ENCODE measurements at regions not wholly inside any gene's neighbourhood (a gene's known extent, or its start where the extent isn't known, plus 50 kb on each side); places are given as distances from the start of the nearest gene placed in this dataset.
"Not testable (repeated sequence)": the region's sequence is repeated elsewhere in the genome, so short reads cannot be mapped to it uniquely, and the experiment has no call there.

- no peak overlapping the region for H2AFZ ChIP-seq (ENCODE audit: low read depth, low read length)
- no peak overlapping the region for H3K4me3 ChIP-seq (replicated peaks in 1 of 3; ENCODE audit: insufficient read depth in 1 of 3, low read depth in 1 of 3, low read length in 3 of 3)
- no TSS peak for BruUV-seq (replicated peaks)
- H3K4me1 ChIP-seq (ENCODE audit: control insufficient read depth, extremely low read depth, insufficient read depth, low read length) = peaks cover 34% of the 10 kb centered on the region
- H3K9me3 ChIP-seq (replicated peaks; ENCODE audit: control insufficient read depth, insufficient read depth, low read length) = no peaks in the 10 kb centered on the region
- DNase-seq (ENCODE audit: low read depth, low spot score) (no peak), FAIRE-seq (no peak)
- no peaks in the 10 kb centered on the region for H3K27me3 ChIP-seq (ENCODE audit: control insufficient read depth in 2 of 2, insufficient read depth in 2 of 2, low read length in 2 of 2)
- no peaks in the 10 kb centered on the region for H3K9me1 ChIP-seq (replicated peaks; ENCODE audit: control insufficient read depth, extremely low read depth, insufficient read depth, low read length)
- H3K4me2 ChIP-seq (ENCODE audit: insufficient read depth, low read length) = no peak overlapping the region
- no peak overlapping the region for H3K9ac ChIP-seq (replicated peaks; ENCODE audit: extremely low read depth, insufficient read depth, low read length)
- H3K79me2 ChIP-seq (ENCODE audit: control insufficient read depth, insufficient read depth, low read length) = no peaks in the 10 kb centered on the region
- H4K20me1 ChIP-seq (replicated peaks; ENCODE audit: control insufficient read depth, extremely low read depth, insufficient read depth, low read length) = no peaks in the 10 kb centered on the region
- ChIA-PET CTCF (interaction anchor here (1.1 to 1.2 kb wide), 2 partner anchors 9 to 27 kb away, joined by 3 read pairs; no protein-coding TSS in a partner anchor), POLR2A (no interaction called here)
- TF ChIP-seq JUN (IDR thresholded peaks at IDR 0.05; ENCODE audit: borderline replicate concordance, insufficient read depth, insufficient read length, low read depth) (no peak), MYC (IDR thresholded peaks at IDR 0.05; ENCODE audit: low read depth, low read length) (no peak), POLR2A (IDR thresholded peaks at IDR 0.05; ENCODE audit: low read depth, low read length) (no peak), FOS (IDR thresholded peaks at IDR 0.05; ENCODE audit: borderline replicate concordance, insufficient read depth, low read length) (no peak), POLR2AphosphoS5 (IDR thresholded peaks at IDR 0.05; ENCODE audit: insufficient read depth, low read depth, low read length) (no peak), GATA2 (IDR thresholded peaks at IDR 0.05; ENCODE audit: insufficient read depth, insufficient read length, low read depth, low read length) (no peak), MAX (IDR thresholded peaks at IDR 0.05; ENCODE audit: insufficient read depth, insufficient read length) (no peak), EZH2 (IDR thresholded peaks at IDR 0.05; ENCODE audit: borderline replicate concordance, low read depth, low read length, severe bottlenecking) (no peak), CTCF (IDR thresholded peaks at IDR 0.05; ENCODE audit: extremely low read depth in 1 of 2, insufficient read depth in 1 of 2, low read depth in 1 of 2, low read length in 2 of 2) (no peak)
- no peak overlapping the region for H3K27ac ChIP-seq (ENCODE audit: insufficient read depth, low read depth, low read length)
- no peaks in the 10 kb centered on the region for H3K36me3 ChIP-seq (ENCODE audit: control insufficient read depth in 2 of 2, extremely low read depth in 1 of 2, insufficient read depth in 2 of 2, low read length in 2 of 2)
- intact Hi-C loops (cut with micrococcal nuclease) = no loop called here
- dilution Hi-C loops (cut with MboI; ENCODE audit: extremely low pct_ligation_motif_present, low sequenced_read_pairs) = no loop called here
These were observed 89.3 kb downstream of the MRPL14 start for GRCh38 chr6:44037847-44038542.

- H3K27ac ChIP-seq (ENCODE audit: insufficient read depth, low read depth, low read length); H3K4me2 ChIP-seq (ENCODE audit: insufficient read depth, low read length); H3K4me3 ChIP-seq (replicated peaks in 1 of 3; ENCODE audit: insufficient read depth in 1 of 3, low read depth in 1 of 3, low read length in 3 of 3); intact Hi-C loops (cut with micrococcal nuclease); H3K9ac ChIP-seq (replicated peaks; ENCODE audit: extremely low read depth, insufficient read depth, low read length); BruUV-seq (replicated peaks); H3K36me3 ChIP-seq (ENCODE audit: control insufficient read depth in 2 of 2, extremely low read depth in 1 of 2, insufficient read depth in 2 of 2, low read length in 2 of 2); H3K27me3 ChIP-seq (ENCODE audit: control insufficient read depth in 2 of 2, insufficient read depth in 2 of 2, low read length in 2 of 2); H4K20me1 ChIP-seq (replicated peaks; ENCODE audit: control insufficient read depth, extremely low read depth, insufficient read depth, low read length); FAIRE-seq; H3K9me3 ChIP-seq (replicated peaks; ENCODE audit: control insufficient read depth, insufficient read depth, low read length); H3K79me2 ChIP-seq (ENCODE audit: control insufficient read depth, insufficient read depth, low read length); H2AFZ ChIP-seq (ENCODE audit: low read depth, low read length); POLR2A ChIA-PET; H3K9me1 ChIP-seq (replicated peaks; ENCODE audit: control insufficient read depth, extremely low read depth, insufficient read depth, low read length); dilution Hi-C loops (cut with MboI; ENCODE audit: extremely low pct_ligation_motif_present, low sequenced_read_pairs); DNase-seq (ENCODE audit: low read depth, low spot score): not testable (repeated sequence)
- peaks cover 27% of the 10 kb centered on the region for H3K4me1 ChIP-seq (ENCODE audit: control insufficient read depth, extremely low read depth, insufficient read depth, low read length)
- CTCF ChIA-PET = interaction anchor here (1.2 kb wide), 1 partner anchor 8 kb away, joined by 3 read pairs; no protein-coding TSS in a partner anchor
These were observed 90.0 kb downstream of the MRPL14 start for GRCh38 chr6:44037276-44037675.

Data from endothelial cell of umbilical vein (primary cell).